ENCODE measurements at regions not wholly inside any gene's neighbourhood (a gene's known extent, or its start where the extent isn't known, plus 50 kb on each side); places are given as distances from the start of the nearest gene placed in this dataset.

- H3K27ac Mint-ChIP-seq: no peak overlapping the region
- no peak overlapping the region for H3K4me3 ChIP-seq
- no peak overlapping the region for H2AFZ ChIP-seq (replicated peaks)
Measured at GRCh38 chr11:109937968-109938367, 155.2 kb upstream of the ZC3H12C start.

GRCh38 chr11:109939166-109939810, 153.9 kb upstream of the ZC3H12C start:
- H3K9me3 Mint-ChIP-seq: no peaks in the 10 kb centered on the region
- no peak overlapping the region for H3K4me3 Mint-ChIP-seq
- H3K36me3 Mint-ChIP-seq: no peaks in the 10 kb centered on the region
- no peak overlapping the region for H3K4me2 ChIP-seq
- no peaks in the 10 kb centered on the region for H3K79me2 ChIP-seq (ENCODE audit: low read depth)
- H3K9ac ChIP-seq: no peak overlapping the region
- no peak overlapping the region for H3K27ac ChIP-seq
- no peaks in the 10 kb centered on the region for H3K27me3 Mint-ChIP-seq (ENCODE audit: insufficient read depth, low read depth)
- H3K36me3 ChIP-seq: no peaks in the 10 kb centered on the region
- no peaks in the 10 kb centered on the region for H4K20me1 ChIP-seq (ENCODE audit: low read depth)
- DNase-seq (ENCODE audit: low spot score): peak; percentile 78
- H3K4me1 Mint-ChIP-seq: peaks cover 2% of the 10 kb centered on the region
- no peak overlapping the region for H2AFZ ChIP-seq (replicated peaks)
- H3K27me3 ChIP-seq: no peaks in the 10 kb centered on the region
- H3K27ac Mint-ChIP-seq: no peak overlapping the region
- no peak overlapping the region for H3K4me3 ChIP-seq
- H3K4me1 ChIP-seq: no peaks in the 10 kb centered on the region
- no peaks in the 10 kb centered on the region for H3F3A ChIP-seq (ENCODE audit: low read depth)
- no peaks in the 10 kb centered on the region for H3K9me3 ChIP-seq (ENCODE audit: low read depth)
- peak; percentile 80 for TF ChIP-seq CTCF (IDR thresholded peaks at IDR 0.05)
- TF ChIP-seq EZH2 (IDR thresholded peaks at IDR 0.05): no peak

More at GRCh38 chr11:109937968-109938367, 155.2 kb upstream of the ZC3H12C start:
- H3K4me3 Mint-ChIP-seq: no peak overlapping the region
- H3K9me3 Mint-ChIP-seq: no peaks in the 10 kb centered on the region
- H3K4me2 ChIP-seq: no peak overlapping the region
- H3K27me3 Mint-ChIP-seq (ENCODE audit: insufficient read depth, low read depth): no peaks in the 10 kb centered on the region
- peaks cover 2% of the 10 kb centered on the region for H3K4me1 Mint-ChIP-seq
- no peak overlapping the region for H3K9ac ChIP-seq
- H4K20me1 ChIP-seq (ENCODE audit: low read depth): no peaks in the 10 kb centered on the region
- H3K27me3 ChIP-seq: no peaks in the 10 kb centered on the region
- H3K36me3 Mint-ChIP-seq: no peaks in the 10 kb centered on the region
- H3K79me2 ChIP-seq (ENCODE audit: low read depth): no peaks in the 10 kb centered on the region
- no peak overlapping the region for H3K27ac ChIP-seq
- H3K36me3 ChIP-seq: no peaks in the 10 kb centered on the region
- no peaks in the 10 kb centered on the region for H3K4me1 ChIP-seq
- H3F3A ChIP-seq (ENCODE audit: low read depth): no peaks in the 10 kb centered on the region
- no peak for DNase-seq (ENCODE audit: low spot score)
- no peaks in the 10 kb centered on the region for H3K9me3 ChIP-seq (ENCODE audit: low read depth)
- TF ChIP-seq EZH2 (IDR thresholded peaks at IDR 0.05) (no peak), EZH2phosphoT487 (IDR thresholded peaks at IDR 0.05) (no peak), CTCF (IDR thresholded peaks at IDR 0.05) (no peak)

DNA sequence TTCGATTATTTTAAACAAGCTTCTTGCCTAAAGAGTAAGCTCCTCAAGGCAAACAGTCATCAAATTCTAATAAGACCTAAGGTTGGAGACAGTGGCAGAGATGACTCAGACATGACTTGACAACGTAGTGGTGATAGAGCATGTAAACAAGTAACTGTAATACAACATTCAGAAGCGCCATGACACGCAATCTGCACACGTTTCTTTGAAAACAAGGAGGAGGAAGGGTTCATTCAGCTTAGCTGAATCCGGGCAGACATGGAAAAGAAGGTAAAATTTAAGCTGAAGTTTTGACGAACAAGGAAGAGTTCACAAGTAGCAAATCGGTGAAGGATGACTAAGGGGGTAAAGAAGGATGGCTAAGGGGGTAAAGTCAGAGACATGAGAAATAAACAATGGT, 152.4 kb upstream of the ZC3H12C start:
- no peak overlapping the region for H3K9ac ChIP-seq
- H2AFZ ChIP-seq (replicated peaks): no peak overlapping the region
- Mint-ChIP-seq H3K27ac (no peak overlapping the region), H3K4me3 (no peak overlapping the region), H3K4me1 (peaks cover 2% of the 10 kb centered on the region), H3K9me3 (no peaks in the 10 kb centered on the region), H3K36me3 (no peaks in the 10 kb centered on the region), H3K27me3 (ENCODE audit: insufficient read depth, low read depth) (peaks cover 2% of the 10 kb centered on the region)
- H3K79me2 ChIP-seq (ENCODE audit: low read depth): no peaks in the 10 kb centered on the region
- no peaks in the 10 kb centered on the region for H3K9me3 ChIP-seq (ENCODE audit: low read depth)
- no peak for TF ChIP-seq EZH2 (IDR thresholded peaks at IDR 0.05)
- no peak for TF ChIP-seq CTCF (IDR thresholded peaks at IDR 0.05)
- H4K20me1 ChIP-seq (ENCODE audit: low read depth): no peaks in the 10 kb centered on the region
- no peaks in the 10 kb centered on the region for H3F3A ChIP-seq (ENCODE audit: low read depth)
- no peak for DNase-seq (ENCODE audit: low spot score)
- H3K4me3 ChIP-seq: no peak overlapping the region
- H3K27me3 ChIP-seq: no peaks in the 10 kb centered on the region
- no peak overlapping the region for H3K27ac ChIP-seq
- H3K4me2 ChIP-seq: no peak overlapping the region
- H3K36me3 ChIP-seq: no peaks in the 10 kb centered on the region
- H3K4me1 ChIP-seq: no peaks in the 10 kb centered on the region
